ENCODE measurements at regions not wholly inside any gene's neighbourhood (a gene's known extent, or its start where the extent isn't known, plus 50 kb on each side); places are given as distances from the start of the nearest gene placed in this dataset.

DNA sequence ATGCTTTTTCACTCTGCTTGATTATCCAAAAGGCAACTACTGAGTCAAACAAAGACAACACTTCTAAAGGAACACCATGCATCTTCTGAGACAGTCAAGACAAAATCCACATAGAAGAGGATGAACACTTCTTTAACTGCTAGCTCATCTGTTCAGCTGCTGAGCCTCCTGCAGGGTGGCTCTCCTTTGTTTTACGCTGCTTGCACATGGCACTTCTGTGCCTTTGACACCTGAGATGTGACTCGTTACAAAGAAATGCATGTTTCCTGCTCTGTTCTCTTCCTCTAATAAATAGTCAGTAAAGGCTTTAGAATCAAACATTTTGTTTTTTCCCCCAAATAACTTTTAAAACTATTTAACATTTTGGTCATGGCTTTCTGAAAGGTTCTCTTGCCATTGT is 1129.4 kb downstream of the TDRD15 start:
- no peak for DNase-seq (ENCODE audit: extremely low spot score)
- 88% methylated on average over 2 of the region's 2 CpGs for WGBS
- Histone ChIP-seq H3K4me1 (ENCODE audit: insufficient read depth) (no peaks in the 10 kb centered on the region), H3K36me3 (ENCODE audit: insufficient read depth) (no peaks in the 10 kb centered on the region), H3K4me3 (ENCODE audit: low read depth, low read length) (no peak overlapping the region), H3K27ac (ENCODE audit: low read depth) (no peak overlapping the region)

DNA sequence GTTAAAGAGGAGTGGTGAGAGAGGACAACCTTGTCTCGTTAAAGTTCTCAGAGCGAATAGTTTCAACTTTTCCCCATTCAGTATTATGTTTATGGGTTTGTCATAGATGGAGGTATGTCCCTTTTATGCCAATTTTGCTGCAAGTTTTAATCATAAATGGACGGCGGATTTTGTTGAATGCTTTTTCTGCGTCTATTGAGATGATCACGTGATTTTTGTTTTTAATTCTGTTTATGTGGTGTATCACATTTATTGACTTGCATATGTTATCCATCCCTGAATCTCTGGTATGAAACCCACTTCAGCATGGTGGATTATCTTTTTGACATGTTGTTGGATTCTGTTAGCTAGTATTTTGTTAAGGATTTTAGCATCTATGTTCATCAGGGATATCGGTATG is 1123.8 kb upstream of the KLHL29 start:
- H3K4me1 ChIP-seq (ENCODE audit: insufficient read depth): no peaks in the 10 kb centered on the region
- no peak for DNase-seq (ENCODE audit: extremely low spot score)
- H3K4me3 ChIP-seq (ENCODE audit: low read depth, low read length): no peak overlapping the region
- H3K36me3 ChIP-seq (ENCODE audit: insufficient read depth): no peaks in the 10 kb centered on the region
- H3K27ac ChIP-seq (ENCODE audit: low read depth): no peak overlapping the region
- WGBS: 95% methylated on average over 7 of the region's 7 CpGs

DNA sequence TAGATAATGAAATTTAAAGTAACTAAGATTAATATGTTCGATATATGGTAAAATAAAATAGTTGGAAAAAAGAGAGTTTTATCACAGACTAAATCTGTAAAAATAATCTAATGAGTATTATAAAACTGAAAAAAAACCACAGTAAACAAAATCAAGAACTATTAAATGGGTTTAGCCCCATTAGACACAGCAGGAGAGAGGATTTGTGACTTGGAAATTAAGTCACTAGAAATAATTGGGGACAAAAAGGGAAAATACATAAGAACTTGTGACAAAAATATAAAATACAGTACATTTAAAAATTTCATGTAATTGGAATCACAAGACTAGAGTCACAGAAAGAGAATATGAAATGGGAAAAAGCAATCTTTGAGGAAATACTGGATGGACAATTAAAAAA is 1114.6 kb upstream of the KLHL29 start:
- WGBS: 98% methylated on average over 1 of the region's 1 CpG
- Histone ChIP-seq H3K27ac (ENCODE audit: low read depth) (no peak overlapping the region), H3K4me3 (ENCODE audit: low read depth, low read length) (no peak overlapping the region), H3K36me3 (ENCODE audit: insufficient read depth) (no peaks in the 10 kb centered on the region), H3K4me1 (ENCODE audit: insufficient read depth) (no peaks in the 10 kb centered on the region)
- no peak for DNase-seq (ENCODE audit: extremely low spot score)

DNA sequence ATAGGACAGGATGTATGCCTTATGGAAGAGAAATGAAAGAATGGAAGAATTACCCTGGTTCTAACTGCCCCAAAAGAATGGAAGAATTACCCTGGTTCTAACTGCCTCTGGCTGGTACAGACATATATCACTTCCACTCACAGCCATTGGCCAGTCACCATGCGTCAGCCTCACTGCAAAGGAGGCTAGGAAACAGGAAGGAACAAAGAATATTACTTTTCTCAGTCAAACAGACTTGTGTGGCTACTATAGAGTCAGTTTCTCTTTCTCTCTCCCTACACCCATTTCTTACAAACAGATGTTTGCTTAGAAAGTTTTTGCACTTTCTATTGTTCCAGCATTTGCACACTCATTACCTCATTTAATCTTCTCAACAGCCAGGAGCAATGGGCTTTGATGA is 1111.1 kb upstream of the KLHL29 start:
- Histone ChIP-seq H3K4me3 (ENCODE audit: low read depth, low read length) (no peak overlapping the region), H3K27ac (ENCODE audit: low read depth) (no peak overlapping the region), H3K4me1 (ENCODE audit: insufficient read depth) (no peaks in the 10 kb centered on the region), H3K36me3 (ENCODE audit: insufficient read depth) (no peaks in the 10 kb centered on the region)
- WGBS: 68% methylated on average over 1 of the region's 1 CpG
- DNase-seq (ENCODE audit: extremely low spot score): no peak

DNA sequence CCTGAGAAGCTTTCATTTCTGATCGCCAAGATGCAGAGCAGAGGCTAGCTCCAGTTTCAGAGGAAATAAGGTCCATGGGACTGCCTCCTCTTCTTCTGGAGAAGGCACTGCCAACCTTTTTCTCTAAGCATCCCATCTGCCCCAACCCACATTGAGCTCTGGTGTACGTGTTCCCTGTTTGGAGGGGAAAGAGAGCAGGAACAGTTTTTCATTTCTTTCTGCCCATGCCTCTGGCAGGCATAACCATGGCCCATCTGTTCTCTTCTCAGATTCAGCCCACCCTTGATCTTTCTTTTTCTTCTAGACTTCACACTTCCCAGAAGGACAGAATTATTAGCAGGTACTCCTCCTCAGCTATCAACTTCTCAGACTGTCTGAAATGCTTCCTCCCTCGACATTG is 1110.3 kb upstream of the KLHL29 start:
- no peak for DNase-seq (ENCODE audit: extremely low spot score)
- 78% methylated on average over 3 of the region's 3 CpGs for WGBS
- no peaks in the 10 kb centered on the region for H3K36me3 ChIP-seq (ENCODE audit: insufficient read depth)
- no peak overlapping the region for H3K27ac ChIP-seq (ENCODE audit: low read depth)
- no peaks in the 10 kb centered on the region for H3K4me1 ChIP-seq (ENCODE audit: insufficient read depth)
- H3K4me3 ChIP-seq (ENCODE audit: low read depth, low read length): no peak overlapping the region

DNA sequence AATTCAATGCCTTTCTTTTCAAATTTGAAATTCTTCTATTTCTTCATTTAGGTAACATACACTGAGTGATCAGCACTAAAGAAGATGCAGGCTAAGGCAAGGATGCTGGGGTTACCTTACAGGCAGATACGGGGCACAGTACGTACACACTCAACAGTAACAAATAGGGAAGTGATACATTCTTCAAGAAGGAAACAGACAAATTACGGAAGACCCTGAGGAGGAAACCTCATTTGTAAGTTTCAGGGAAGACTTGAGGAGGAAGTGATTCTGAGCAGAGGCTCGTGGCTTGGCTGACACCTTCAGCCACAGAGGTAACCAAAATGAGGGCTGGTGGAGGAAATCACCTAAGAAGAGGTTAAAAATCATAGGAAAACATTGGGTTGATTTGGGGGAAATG is 1108.3 kb upstream of the KLHL29 start:
- H3K4me3 ChIP-seq (ENCODE audit: low read depth, low read length): no peak overlapping the region
- no peaks in the 10 kb centered on the region for H3K4me1 ChIP-seq (ENCODE audit: insufficient read depth)
- H3K36me3 ChIP-seq (ENCODE audit: insufficient read depth): no peaks in the 10 kb centered on the region
- 83% methylated on average over 4 of the region's 4 CpGs for WGBS
- no peak for DNase-seq (ENCODE audit: extremely low spot score)
- H3K27ac ChIP-seq (ENCODE audit: low read depth): no peak overlapping the region

DNA sequence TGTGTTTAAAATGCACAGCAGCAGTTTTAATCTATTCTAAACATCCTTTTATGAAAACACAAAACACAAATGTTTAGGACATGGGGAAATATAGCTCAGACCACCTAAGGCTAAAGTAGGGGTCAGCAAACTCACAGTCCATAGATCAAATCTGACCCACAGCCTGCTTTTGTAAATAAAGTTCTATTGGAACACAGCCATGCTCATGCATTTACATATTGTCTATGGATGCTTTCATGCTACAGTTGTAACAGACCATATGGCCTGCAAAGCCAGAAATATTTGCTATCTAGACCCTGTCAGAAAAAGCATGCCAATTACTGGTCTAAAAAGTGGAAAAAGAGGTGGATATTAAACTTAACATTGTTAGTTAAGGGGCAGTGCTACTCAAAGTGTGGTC is 1105.4 kb upstream of the KLHL29 start:
- Histone ChIP-seq H3K4me3 (ENCODE audit: low read depth, low read length) (no peak overlapping the region), H3K36me3 (ENCODE audit: insufficient read depth) (no peaks in the 10 kb centered on the region), H3K27ac (ENCODE audit: low read depth) (no peak overlapping the region), H3K4me1 (ENCODE audit: insufficient read depth) (no peaks in the 10 kb centered on the region)
- no peak for DNase-seq (ENCODE audit: extremely low spot score)

DNA sequence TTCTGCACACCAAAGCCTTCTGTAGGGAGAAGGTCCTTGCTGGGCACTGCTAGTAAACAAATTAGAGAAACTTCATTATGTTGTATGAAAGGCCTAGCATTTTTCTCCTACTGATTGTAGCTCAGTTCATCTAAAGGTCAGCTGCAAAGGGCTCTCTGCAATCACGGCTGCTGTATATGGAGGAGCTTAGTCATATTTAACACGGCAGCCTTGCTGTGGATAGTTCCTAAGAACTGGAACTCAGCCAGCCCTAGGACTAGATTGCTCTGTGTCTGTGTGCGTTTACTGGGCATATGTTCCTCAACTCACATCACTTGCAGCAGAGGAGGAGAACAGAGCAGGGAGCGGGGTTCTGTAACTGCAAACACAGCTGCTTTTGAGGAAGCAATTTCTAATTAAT is 1103.9 kb upstream of the KLHL29 start:
- Histone ChIP-seq H3K27ac (ENCODE audit: low read depth) (no peak overlapping the region), H3K36me3 (ENCODE audit: insufficient read depth) (no peaks in the 10 kb centered on the region), H3K4me3 (ENCODE audit: low read depth, low read length) (no peak overlapping the region), H3K4me1 (ENCODE audit: insufficient read depth) (no peaks in the 10 kb centered on the region)
- WGBS: 26% methylated on average over 4 of the region's 4 CpGs
- peak; percentile 51 for DNase-seq (ENCODE audit: extremely low spot score)

DNA sequence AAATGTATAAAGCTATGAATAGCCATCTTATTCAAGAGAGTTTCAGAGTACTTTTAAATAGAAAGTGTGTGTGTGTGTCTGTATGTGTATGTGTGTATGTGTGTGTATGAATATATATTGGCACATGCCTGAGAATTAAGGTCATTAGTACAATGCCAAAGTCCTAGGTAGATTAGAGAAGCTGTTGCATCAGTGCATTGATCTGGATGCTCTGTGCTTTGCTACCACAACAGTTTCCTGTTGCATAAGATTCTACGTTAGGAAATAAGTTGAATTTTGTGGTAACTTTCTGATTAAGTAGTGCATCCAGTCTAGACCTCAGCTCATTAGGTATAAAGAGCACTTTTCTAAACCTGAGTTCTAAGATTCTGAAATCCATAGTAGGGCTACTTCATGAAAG is 1102.8 kb upstream of the KLHL29 start:
- Histone ChIP-seq H3K4me1 (ENCODE audit: insufficient read depth) (no peaks in the 10 kb centered on the region), H3K4me3 (ENCODE audit: low read depth, low read length) (no peak overlapping the region), H3K27ac (ENCODE audit: low read depth) (no peak overlapping the region), H3K36me3 (ENCODE audit: insufficient read depth) (no peaks in the 10 kb centered on the region)
- 68% methylated on average over 1 of the region's 1 CpG for WGBS
- no peak for DNase-seq (ENCODE audit: extremely low spot score)

DNA sequence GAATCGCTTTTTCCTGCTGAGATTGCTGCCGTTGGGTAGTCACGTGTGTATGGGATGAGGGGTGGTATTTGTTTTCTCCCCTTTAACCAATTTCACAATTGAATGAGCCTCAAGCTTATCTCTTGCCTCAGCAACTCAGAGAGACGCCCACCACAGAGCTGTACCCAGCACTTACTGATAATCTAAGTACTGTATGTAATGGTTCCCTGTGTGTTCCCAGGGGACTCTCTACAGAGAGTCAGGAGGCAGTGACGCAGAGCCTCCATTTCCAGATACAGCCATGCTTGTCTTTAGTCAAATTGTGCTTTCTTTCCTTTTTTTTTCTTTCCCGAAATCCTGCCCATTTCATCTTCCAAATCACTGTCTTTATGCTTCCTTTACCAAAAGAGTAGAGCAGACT is 1102.1 kb upstream of the KLHL29 start:
- Histone ChIP-seq H3K4me1 (ENCODE audit: insufficient read depth) (no peaks in the 10 kb centered on the region), H3K27ac (ENCODE audit: low read depth) (no peak overlapping the region), H3K4me3 (ENCODE audit: low read depth, low read length) (no peak overlapping the region), H3K36me3 (ENCODE audit: insufficient read depth) (no peaks in the 10 kb centered on the region)
- 83% methylated on average over 6 of the region's 6 CpGs for WGBS
- DNase-seq (ENCODE audit: extremely low spot score): no peak

DNA sequence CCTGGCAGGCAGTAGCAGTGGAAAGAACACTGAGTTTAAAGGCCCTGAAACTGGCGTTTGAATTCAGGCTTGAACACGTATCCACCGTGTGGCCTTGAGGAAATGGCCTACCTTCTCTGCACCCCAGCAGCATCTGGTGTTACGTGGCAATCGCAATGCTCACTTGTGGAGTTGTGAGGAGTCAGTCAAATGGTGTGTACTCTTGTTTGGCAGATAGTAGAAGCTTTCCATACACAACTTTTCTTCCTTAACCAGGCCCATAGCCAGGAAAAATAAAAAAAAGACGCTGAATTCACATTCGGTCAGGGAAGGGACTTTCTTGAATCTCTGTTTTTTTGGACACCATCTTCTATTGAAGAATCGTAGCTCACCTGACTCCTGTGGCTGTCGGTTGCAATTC is 1101.5 kb upstream of the KLHL29 start:
- Histone ChIP-seq H3K4me3 (ENCODE audit: low read depth, low read length) (no peak overlapping the region), H3K27ac (ENCODE audit: low read depth) (no peak overlapping the region), H3K36me3 (ENCODE audit: insufficient read depth) (no peaks in the 10 kb centered on the region), H3K4me1 (ENCODE audit: insufficient read depth) (no peaks in the 10 kb centered on the region)
- WGBS: 82% methylated on average over 9 of the region's 9 CpGs
- DNase-seq (ENCODE audit: extremely low spot score): no peak

DNA sequence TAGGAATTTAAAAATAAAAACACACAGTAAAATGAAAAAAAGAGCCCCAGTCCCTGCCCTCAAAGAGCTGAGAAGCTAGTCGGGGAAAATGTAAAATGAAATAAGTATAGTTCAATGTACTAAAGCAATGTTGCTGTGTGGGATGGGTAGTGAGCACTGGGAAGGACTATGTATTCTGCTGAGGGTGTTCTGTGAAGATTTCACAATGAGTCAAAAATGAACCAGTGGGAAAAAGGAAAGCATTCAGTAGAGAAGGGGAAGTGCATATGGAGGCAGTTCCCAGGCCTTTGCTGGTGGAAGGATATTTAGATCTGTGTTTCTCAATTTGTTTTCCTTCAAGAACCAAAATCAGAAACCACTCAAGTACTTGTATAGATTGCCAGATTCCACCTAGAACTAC is 1094.7 kb upstream of the KLHL29 start:
- WGBS: 73% methylated on average over 1 of the region's 1 CpG
- Histone ChIP-seq H3K27ac (ENCODE audit: low read depth) (no peak overlapping the region), H3K4me3 (ENCODE audit: low read depth, low read length) (no peak overlapping the region), H3K36me3 (ENCODE audit: insufficient read depth) (no peaks in the 10 kb centered on the region), H3K4me1 (ENCODE audit: insufficient read depth) (no peaks in the 10 kb centered on the region)
- no peak for DNase-seq (ENCODE audit: extremely low spot score)

DNA sequence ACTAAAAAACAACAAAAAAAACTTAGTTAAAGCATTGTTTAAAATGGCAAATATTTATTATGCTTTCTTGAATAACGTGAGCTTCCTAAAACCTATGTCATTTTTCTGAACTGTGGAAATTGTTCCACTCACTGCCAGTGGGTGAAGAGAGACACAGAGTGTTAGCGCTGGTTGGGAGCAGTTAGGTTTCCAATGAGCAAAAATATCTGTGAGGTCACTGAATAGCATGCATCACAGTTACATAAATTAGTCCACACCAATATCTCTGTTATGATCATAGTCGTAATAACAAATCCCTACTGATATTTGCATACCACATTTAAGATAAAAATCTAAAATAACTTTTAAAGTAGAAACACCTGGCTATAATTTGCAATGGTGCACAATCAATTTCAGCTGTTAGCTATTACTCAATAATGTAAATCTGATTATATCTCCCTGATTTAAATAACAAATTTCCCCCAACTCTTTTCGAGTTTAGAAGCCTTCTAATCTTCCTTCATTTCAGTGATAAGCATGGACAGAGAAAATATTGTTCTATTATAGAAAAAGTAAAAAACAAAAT is 1094.0 kb upstream of the KLHL29 start:
- H3K4me1 ChIP-seq (ENCODE audit: insufficient read depth): no peaks in the 10 kb centered on the region
- WGBS: 56% methylated on average over 4 of the region's 4 CpGs

DNA sequence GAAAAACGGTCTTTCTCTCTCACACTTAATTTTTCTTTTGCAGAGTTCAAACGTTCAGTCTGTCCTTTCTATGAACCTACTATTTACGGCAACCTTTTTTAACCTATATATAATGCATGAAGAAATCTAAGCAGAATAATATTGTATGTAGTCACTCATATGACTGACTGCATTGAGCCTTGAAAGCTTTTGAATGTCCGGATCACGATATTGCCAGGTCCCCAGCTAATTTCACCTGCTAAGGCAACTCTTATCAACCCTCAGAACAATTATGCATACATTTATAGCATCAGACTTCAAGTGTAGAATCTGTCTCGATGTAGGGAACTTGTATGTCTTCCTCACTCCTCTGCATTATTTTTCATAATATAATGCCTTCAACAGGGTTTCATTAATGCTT is 1083.8 kb upstream of the KLHL29 start:
- H3K4me3 ChIP-seq (ENCODE audit: low read depth, low read length): no peak overlapping the region
- no peak for DNase-seq (ENCODE audit: extremely low spot score)
- H3K36me3 ChIP-seq (ENCODE audit: insufficient read depth): no peaks in the 10 kb centered on the region
- 74% methylated on average over 6 of the region's 6 CpGs for WGBS
- no peaks in the 10 kb centered on the region for H3K4me1 ChIP-seq (ENCODE audit: insufficient read depth)
- H3K27ac ChIP-seq (ENCODE audit: low read depth): no peak overlapping the region

More for the DNA sequence above, 1094.0 kb upstream of the KLHL29 start:
- H3K36me3 ChIP-seq (ENCODE audit: insufficient read depth): no peaks in the 10 kb centered on the region
- H3K4me3 ChIP-seq (ENCODE audit: low read depth, low read length): no peak overlapping the region
- H3K27ac ChIP-seq (ENCODE audit: low read depth): no peak overlapping the region
- no peak for DNase-seq (ENCODE audit: extremely low spot score)

DNA sequence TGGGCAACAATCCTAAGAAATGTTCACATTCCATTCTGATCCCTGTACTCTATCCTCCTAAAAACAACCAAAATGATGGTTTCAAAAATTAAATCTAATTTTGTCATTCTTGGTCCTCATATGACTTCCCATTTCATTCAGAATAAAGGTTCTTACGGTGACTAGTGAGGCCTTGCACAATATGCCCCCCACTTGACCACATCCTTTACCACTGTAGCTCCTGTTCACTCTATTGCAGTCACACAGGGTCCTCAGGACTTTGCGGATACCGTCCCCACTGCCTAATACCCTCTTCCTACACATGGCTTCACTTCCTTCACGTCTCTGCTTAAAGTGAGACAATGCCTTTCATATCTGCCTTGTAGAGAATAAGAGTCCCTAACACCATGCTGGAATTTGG is 1058.7 kb upstream of the KLHL29 start:
- no peaks in the 10 kb centered on the region for H3K36me3 ChIP-seq (ENCODE audit: insufficient read depth)
- H3K4me3 ChIP-seq (ENCODE audit: low read depth, low read length): no peak overlapping the region
- WGBS: 85% methylated on average over 4 of the region's 4 CpGs
- no peak overlapping the region for H3K27ac ChIP-seq (ENCODE audit: low read depth)
- no peak for DNase-seq (ENCODE audit: extremely low spot score)
- no peaks in the 10 kb centered on the region for H3K4me1 ChIP-seq (ENCODE audit: insufficient read depth)

Measured in urinary bladder (tissue), 3 donors.